Myocyte (in vitro differentiated cells): ENCODE measurements at regions not wholly inside any gene's neighbourhood (a gene's known extent, or its start where the extent isn't known, plus 50 kb on each side); places are given as distances from the start of the nearest gene placed in this dataset.
A peak's percentile ranks its signal among the peaks of the same experiment; 100 is the strongest.
"Not testable (repeated sequence)": the region's sequence is repeated elsewhere in the genome, so short reads cannot be mapped to it uniquely, and the experiment has no call there.

Experiments used
- DNase-seq: peaks from one replicate; pipeline ENCODE4 v3.0.0-alpha.2; 2012; ENCODE audit warnings: low read depth

DNA sequence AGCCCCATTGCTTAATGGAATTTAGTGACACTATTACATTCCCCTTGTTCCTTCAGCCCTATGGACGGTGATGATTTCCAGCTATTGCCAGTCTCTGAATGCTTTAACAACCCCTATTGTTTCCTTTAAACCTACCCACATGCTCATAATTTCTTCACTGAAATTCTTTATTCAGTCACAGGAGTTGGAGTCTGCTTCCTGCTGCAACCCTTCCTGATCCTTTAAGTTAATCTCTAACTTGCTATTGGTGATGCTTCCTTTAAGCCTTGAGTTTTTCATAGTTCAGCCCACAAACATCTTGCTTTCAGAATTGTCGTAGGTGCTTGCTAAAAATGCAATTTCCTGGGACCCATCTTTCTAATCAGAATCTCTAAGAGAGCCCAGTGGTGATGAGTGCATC lies 66.3 kb upstream of the TNFAIP3 start:
- no peak for DNase-seq

DNA sequence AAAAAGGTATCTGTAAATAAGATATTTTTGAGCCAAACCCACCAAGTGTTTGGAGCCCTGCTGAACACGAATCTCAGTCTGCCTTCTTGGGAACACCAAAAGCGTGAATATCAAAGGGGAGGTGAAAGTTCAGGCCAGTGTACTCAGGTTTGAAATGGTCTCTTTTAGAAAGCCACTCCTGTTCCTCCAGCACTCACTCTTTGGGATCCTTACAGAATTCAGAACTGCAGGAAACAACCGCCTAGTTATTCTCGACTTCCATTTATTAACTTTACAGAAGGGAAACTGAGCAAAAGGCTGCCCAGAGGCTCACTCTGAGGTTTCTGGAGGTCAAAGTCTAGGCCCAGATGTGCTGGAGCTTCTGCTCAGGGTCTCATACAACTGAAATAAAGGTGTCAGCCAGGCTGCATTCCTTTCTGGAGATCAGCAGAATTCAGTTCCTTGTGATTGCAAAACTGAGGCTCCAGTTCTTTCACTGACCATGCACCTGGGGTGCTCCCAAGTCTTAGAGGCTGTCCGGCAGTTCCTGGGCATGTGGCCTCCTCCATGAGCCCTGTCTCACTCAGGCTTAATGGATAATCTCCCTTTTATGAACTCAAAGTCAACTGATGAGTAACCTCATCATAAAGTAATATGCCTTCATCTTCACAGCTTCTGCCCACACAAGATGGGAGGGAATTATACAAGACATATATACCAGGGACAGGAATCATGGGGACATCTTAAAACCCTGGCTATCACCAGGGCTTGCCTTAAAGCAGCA lies 65.5 kb upstream of the TNFAIP3 start:
- DNase-seq = no peak

DNA sequence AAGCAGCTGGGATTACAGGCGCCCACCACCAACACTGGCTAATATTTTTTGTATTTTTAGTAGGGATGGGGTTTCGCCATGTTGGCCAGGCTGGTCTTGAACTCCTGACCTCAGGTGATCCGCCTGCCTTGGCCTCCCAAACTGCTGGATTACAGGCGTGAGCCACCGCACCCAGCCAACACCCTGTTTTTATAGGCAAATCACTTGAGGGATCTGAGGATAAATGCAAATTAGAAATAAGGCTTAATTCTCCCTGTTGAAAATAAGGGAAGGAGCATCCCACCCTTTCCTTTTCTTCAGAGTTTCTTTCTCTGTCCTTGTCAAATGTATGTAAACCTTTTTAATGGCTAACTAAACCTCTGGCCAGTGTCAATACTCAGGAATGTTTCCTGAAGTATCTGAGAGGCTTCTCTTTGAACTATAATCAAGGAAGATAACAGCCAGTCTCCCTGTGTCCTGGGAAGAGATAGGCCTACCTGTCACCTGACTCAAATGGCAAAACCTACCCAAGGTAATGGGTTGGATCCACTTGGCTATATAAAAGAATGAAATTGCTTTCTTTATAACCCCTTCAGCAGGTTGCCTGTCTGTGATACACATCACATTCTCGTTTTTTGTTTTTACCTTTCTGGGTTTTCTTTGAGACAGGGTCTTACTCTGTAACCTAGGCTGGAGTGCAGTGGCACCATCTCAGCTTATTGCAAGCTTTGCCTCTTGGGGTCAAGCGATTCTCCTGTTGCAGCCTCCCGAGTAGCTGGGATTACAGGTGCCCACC lies 64.5 kb upstream of the TNFAIP3 start:
- DNase-seq = no peak

DNA sequence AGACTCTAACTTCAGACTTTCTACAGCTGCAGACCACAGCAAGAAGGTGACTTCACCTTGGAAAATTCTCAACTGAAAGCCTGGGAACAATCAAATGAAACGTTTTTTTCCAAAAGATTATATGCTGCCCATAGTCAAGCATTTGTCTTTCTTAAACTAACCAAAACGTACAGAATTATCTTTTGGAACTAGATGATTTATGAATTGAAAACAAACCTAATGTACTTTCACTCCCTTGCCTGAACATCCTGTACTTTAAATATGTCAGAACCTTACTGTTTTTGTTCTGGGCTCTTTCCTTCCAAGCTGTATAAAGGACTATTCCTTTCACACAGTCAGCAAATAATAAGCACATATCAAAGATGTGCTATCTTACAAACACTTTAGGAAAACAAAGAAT lies 62.4 kb upstream of the TNFAIP3 start:
- no peak for DNase-seq

DNA sequence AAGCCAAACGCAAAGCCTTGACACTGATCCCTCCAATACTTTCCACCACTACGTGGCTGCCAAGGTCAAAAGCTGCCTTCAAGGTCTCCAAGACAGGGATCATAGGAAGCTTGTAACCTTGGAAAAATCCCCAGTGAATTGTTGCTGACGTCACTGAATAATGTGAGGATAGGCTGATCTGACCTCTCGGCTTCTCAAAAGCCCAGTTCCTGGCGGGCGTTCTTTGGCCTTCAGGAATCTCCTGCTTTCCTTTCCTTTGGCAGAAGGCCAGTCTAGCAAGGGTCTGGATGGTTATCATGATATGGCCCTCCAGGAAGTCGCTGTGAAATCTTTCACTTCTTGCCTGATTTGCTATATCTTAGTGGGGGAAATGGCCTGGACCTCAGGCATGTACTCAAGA lies 61.4 kb upstream of the TNFAIP3 start:
- no peak for DNase-seq

DNA sequence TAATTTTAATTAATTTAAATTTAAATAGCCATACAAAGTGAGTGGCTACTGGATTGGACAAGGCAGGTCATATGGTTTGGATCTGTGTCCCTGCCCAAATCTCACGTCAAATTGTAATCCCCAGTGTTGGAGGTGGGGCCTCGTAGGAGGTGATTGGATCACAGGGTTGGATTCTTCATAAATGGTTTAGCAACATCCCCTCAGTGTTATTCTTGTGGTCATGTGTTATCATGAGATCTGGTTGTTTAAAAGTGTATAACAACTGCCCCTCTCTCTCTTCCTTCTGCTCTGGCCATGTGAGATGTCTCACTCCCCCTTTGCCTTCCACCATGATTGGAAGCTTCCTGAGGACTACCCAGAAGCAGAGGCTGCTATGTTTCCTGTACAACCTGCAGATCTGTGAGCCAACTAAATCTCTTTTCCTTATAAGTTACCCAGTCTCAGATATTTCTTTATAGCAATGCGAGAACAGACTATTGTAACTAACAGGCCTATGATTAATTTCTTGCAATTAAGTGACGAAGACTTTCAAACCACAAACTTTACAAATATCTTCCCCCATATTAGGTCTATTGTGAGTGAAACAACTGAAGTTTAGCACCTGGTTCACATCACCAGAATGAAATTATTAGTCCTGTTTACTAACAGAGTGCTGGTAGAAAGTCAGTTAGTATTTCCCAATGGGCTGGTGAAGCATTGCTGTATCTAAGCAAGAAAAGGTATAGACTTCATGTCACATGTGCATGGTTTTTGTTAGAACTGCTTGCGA lies 60.0 kb upstream of the TNFAIP3 start:
- no peak for DNase-seq

DNA sequence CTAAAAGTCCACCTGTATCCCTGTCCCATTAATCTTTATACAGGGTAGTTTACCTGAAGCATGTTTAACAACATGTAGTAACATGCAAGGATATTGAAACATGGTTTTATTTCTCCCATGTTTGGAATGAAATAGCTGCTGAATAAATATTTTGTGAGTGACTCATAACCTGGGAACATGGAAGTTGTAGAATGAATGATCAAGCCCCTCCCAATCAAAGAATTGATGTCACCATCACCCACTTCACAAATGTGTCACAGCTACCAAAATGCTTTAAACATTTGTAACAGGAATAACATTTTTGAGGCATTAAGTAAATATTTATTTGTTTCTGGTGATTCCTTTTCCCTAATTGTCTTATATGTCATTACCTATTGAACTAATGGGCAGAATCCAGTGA lies 58.9 kb upstream of the TNFAIP3 start:
- DNase-seq = no peak

DNA sequence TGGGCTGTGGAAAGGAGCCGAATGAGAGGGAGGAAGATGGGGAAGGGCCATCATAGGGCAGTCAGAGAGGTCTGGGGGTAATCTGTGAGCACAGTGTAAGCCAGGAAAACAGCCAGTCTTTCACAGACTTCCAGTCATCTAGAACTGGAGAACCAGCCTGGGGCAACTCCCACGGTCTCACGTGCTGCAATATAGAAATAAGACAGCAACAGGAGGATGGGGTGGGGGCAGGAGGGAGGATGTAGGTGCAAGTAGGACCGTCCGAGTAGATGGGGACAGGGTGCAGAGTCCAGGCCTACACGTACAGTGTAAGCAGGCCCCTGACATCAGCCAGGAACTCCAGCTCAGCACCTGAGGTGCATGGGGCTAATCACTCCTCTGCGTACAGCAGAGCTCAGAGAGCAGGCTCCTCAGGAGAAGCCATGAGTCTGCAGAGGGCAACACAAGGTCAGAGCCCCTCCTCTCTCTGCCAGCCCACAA lies 58.2 kb upstream of the TNFAIP3 start:
- DNase-seq = no peak

DNA sequence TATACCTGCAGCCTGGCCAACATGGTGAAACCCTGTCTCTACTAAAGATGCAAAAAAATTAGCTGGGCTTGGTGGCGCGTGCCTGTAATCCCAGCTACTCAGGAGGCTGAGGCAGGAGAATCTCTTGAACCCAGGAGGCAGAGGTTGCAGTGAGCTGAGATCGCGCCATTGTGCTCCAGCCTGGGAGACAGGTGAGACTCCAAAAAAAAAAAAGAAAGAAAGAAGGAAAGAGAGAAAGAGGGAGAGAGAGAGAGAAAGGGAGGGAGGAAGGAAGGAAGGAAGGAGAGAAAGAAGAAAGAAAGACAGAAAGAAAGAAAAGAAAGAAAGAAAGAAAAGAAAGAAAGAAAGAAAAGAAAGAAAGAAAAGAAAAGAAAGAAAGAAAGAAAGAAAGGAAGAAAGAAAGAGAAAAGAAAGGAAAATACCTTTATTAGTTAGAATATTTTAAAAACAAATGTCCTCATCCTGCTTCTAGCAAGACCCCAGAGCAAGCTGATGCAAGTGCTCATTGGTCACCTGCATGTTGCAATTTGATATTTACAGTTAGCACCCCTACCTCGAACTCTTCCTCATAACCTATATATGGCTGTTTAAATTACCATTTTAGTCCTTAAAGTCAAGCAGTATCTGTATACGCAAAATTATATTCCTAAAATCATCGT lies 57.0 kb upstream of the TNFAIP3 start:
- DNase-seq = not testable (repeated sequence)

DNA sequence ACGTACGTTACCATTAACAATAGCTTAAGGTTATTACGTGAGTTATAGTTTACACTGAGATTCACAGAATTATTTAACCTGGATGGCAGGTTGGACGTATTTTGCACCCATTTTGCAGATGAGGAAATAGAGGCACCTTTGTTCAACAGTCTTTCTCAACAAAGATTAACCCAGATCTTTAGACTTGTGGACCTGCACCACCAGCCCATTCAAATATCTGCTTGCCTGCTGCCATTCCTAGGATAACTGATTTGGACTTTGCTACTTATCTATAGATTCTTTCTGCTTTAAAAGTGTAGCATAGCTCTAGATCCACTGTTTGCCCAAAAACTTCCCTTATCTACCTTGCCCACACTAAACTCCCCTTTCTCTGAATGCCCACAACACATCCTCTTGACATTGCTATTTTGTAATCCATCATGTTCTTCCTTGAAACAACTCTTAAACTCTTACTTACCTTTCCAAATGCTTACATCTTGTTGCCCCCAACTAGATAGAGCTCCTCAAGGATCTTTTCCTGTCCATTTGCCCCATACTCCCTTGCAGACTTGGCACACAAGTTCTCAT lies 56.4 kb upstream of the TNFAIP3 start:
- no peak for DNase-seq

DNA sequence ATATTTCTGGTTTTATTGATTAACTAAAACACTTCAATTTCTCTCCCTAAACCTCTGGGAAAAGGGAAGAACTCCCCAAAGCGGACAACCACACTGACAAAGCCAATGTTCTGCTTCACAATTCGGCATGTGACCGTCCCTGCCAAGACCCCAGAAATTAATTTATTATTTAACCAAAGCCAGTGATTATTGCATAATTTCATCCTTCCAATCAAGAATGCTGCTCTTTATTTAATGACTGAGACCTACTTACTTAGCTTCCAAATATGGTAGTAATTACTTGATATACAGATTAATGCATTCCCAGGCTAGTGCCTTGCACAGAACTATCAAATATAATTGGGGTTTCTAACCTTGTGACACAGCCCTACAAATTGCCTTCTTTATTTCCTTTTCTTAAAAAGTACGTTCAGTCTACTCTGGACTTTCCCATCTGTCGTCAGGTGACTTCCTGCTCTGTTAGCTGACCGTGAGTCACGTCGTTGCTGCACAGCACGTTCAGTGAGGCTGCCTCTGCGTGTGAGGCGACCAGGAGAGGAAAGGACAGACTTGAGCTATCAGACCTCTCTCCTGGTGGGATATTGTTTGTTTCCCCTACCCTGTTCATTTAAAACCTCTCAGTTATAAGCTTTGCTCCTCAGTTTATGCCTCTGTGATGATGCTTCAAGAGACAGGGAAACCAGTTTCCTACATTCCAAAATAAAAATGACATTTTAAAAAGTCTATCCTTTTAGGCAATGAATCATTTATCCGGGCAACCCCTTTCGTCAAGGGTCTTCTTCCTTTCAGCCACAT lies 55.7 kb upstream of the TNFAIP3 start:
- peak; percentile 62 for DNase-seq

DNA sequence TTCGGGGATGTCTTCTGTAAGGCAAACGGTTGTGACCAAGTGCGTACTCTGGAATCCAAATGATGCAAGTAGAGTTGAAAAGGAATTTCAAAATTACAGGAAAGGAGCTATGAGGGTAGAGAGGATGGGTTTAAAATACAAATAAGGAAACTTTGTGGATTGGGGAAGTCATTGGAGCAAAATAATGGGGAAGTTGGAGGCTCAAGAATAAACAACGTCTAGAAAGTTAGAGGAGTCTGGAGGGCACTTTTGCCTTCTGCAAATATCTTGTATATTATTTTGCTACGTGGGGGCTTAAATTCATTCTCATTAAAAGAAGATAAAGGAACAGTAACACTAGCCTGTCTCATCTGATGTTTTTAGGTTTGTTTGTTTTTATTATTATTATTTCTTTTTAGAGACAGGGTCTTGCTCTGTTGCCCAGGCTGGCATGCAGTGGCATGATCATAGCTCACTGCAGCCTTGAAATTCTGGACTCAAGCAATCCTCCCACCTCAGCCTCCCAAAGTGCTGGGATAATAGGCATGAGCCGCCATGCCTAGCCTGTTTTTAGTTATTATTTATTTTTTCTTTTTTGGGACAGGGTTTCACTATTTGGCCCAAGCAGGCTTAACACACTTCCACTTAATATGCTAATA lies 55.0 kb upstream of the TNFAIP3 start:
- no peak for DNase-seq

DNA sequence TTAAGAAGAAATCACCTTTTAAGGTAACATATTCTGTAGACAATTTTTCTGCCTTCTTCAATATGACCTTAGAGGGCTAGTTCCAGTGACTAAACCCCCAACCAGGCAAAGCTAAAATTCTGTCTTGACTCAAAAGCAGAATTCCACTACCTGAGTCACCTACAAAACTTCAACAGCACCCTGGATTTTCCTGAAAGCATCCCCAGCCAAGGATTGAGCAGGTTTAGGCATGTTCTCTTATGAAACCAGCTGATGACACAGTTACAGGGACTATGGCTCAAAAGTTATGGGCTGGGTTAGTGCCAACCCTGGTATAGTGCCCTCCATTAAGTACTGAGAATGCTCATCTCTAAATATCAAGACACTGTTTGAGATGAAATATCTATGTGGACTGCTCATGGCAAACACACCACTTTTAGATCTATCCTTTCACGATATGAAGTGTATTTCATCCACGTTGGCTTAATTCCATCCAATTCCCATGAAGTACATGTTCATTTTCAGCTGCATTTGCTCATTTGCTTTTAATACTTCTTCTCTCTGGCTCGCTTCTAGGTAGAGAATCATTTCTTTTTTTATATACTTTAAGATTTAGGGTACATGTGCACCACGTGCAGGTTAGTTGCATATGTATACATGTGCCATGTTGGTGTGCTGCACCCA lies 53.6 kb upstream of the TNFAIP3 start:
- no peak for DNase-seq

DNA sequence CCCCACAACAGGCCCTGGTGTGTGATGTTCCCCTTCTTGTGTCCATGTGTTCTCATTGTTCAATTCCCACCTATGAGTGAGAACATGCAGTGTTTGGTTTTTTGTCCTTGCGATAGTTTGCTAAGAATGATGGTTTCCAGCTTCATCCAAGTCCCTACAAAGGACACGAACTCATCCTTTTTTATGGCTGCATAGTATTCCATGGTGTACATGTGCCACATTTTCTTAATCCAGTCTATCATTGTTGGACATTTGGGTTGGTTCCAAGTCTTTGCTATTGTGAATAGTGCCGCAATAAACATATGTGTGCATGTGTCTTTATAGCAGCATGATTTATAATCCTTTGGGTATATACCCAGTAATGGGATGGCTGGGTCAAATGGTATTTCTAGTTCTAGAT lies 53.0 kb upstream of the TNFAIP3 start:
- not testable (repeated sequence) for DNase-seq

DNA sequence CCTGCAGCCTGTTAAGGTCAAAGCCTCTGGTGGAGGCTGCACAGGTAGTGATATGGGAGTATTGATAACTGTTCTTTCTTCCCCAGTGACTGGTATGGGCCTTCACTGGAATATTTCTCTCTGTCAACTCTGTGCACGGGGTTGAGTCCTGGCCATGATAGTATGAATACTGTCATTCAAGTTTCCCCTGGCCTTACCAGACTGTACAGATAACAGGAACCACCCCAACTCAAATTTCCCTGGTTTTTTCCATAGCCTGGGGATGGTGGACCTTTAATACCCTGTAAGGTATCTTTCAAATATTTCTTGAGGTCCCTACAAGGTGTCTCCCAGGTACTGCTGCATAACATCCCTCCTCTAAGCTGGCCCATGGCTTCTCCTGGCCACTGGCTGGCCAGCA lies 51.4 kb upstream of the TNFAIP3 start:
- DNase-seq = no peak

DNA sequence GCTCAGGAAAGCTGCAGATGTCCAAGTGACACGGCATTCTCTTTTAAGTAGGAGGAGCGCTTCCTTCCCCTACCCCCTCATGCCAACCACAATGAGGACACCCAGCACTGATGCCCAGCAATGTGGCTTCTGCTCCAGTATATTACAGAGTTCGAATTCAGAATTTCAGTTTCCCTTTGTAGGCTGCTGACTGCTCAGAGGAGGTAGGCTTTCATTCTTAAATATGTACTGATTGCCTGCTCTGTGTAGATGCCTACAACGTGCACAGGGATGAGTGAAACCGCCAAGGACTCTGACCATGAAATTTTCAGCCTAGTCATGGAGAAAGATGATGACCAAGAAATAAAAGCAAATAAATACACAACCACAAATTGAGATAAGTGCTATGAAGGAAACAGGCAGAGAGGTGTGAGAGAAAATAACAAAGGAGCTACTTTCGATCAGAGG lies 50.9 kb upstream of the TNFAIP3 start:
- no peak for DNase-seq

DNA sequence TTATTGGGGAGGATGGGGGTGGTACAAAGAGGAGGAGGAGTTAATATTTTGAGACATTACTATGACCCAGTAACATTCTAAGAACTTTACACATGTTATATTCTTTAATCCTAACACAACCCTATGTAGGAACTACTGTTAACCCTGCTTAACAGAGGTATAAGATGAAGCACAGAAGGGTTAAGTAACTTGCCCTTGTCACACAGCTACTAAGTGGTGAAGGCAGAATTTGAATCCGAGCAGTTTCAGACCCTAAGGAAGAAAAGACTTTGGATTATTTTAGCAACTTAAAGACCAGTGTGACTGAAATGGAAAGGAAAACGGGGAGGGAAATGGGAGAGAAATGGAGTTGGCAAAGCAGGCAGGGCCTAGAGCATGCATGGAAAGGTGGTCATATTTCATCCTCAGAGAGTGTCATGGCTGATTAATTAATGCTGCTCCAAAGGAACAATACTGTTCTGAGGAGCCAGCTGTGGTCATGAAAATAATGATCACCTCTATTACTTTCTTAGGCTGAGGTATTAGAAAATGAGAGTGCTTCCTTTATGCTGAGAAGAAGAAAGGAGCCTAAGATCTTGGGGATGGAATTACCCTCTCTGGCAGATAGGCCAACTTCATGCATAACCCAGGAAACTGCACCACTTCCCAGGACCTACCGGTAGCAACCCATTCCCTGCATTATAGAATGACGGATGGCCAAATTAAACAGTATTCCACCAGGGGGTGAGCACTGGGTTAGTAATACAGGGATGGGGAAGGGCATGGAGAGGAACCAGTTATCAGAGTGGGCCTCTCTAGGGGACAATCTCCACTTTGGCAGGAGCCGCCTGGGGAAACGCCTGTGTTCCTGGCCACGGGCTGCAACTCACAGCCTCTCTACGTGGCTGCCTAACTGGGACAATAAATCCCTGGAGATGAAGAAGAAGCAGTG lies 50.1 kb upstream of the TNFAIP3 start:
- DNase-seq = no peak
